Stimulated activated memory B cell treated with anti-CD40 and anti-IgM and Interleukin-4, amounts not matched to agents 10 μg/mL and 1 μg/mL and 100 μg/mL, for 72 hours (primary cell): ENCODE measurements at regions not wholly inside any gene's neighbourhood (a gene's known extent, or its start where the extent isn't known, plus 50 kb on each side); places are given as distances from the start of the nearest gene placed in this dataset.

Source experiments
- ATAC-seq: fragments of 150-1000 bp; cut with Tn5 transposase; 2 replicates; pipeline ENCODE4 v1.10.0; 2021
- H3K27ac Mint-ChIP-seq: one replicate; pipeline ENCODE4 v1.8.0; 2022; ENCODE audit warnings: mild to moderate bottlenecking, mixed read lengths
- H3K27me3 Mint-ChIP-seq: one replicate; pipeline ENCODE4 v1.8.0; 2022; ENCODE audit warnings: mixed read lengths
- H3K36me3 Mint-ChIP-seq: one replicate; pipeline ENCODE4 v1.8.0; 2022; ENCODE audit warnings: mixed read lengths
- H3K4me1 Mint-ChIP-seq: one replicate; pipeline ENCODE4 v1.8.0; 2022; ENCODE audit warnings: mixed read lengths
- H3K4me3 Mint-ChIP-seq: one replicate; pipeline ENCODE4 v1.8.0; 2022; ENCODE audit warnings: mild to moderate bottlenecking, moderate library complexity, mixed read lengths
- H3K9me3 Mint-ChIP-seq: one replicate; pipeline ENCODE4 v1.8.0; 2022; ENCODE audit warnings: mixed read lengths

GRCh38 chr12:93247313-93247991 lies 130.3 kb upstream of the NUDT4 start:
- Mint-ChIP-seq H3K27ac (no peak overlapping the region), H3K4me1 (peaks cover 58% of the 10 kb centered on the region), H3K4me3 (no peak overlapping the region)

GRCh38 chr12:93252221-93252620 lies 125.5 kb upstream of the NUDT4 start:
- no peak for ATAC-seq
- no peaks in the 10 kb centered on the region for H3K27me3 Mint-ChIP-seq
- peaks cover 26% of the 10 kb centered on the region for H3K4me1 Mint-ChIP-seq
- no peak overlapping the region for H3K4me3 Mint-ChIP-seq
- no peak overlapping the region for H3K27ac Mint-ChIP-seq
- peaks cover 11% of the 10 kb centered on the region for H3K9me3 Mint-ChIP-seq
- H3K36me3 Mint-ChIP-seq: peaks cover 11% of the 10 kb centered on the region

More at GRCh38 chr12:93247313-93247991, 130.3 kb upstream of the NUDT4 start:
- Mint-ChIP-seq H3K9me3 (no peaks in the 10 kb centered on the region), H3K36me3 (no peaks in the 10 kb centered on the region), H3K27me3 (no peaks in the 10 kb centered on the region)
- ATAC-seq: peak; percentile 34

- ATAC-seq: no peak
- H3K4me1 Mint-ChIP-seq: peaks cover 7% of the 10 kb centered on the region
Observed at GRCh38 chr12:93254911-93255310, 122.8 kb upstream of the NUDT4 start.

DNA sequence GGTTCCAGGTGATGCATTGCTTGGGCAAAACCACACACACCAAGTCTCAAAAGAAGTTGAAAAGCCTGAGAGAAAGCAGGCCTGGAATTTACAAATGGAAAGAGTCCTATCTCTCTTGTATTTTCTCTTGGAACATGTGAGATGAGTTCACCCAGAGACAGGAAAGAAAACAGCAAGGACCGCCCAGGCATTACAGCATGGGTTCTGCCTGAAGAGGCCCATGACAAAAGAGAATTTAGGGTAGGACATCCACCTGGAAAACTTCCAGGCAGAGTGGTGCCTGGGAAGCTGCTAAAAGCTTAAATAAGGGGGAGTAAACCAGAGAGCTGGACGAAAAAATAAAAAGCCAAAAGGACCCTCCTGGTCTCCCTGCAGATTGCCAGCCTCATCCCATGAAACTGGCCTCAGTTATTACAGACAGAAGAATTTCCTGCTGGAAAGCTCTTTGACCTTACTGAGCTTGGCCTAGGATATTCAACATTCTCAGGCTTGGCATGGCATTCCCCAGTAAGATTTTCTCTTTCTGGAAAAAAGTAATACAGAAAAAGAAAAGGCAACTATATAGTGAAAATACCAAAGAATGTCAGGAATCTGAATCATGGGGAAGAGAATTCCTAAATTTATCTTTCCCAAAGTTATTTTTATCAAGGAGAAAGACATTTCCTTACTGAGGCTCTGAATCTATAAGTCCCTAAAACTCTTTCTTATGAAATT lies 121.3 kb upstream of the NUDT4 start:
- no peaks in the 10 kb centered on the region for H3K27me3 Mint-ChIP-seq
- peaks cover 11% of the 10 kb centered on the region for H3K36me3 Mint-ChIP-seq
- peaks cover 11% of the 10 kb centered on the region for H3K9me3 Mint-ChIP-seq
- H3K4me1 Mint-ChIP-seq: peaks cover 7% of the 10 kb centered on the region
- H3K27ac Mint-ChIP-seq: no peak overlapping the region
- no peak for ATAC-seq
- H3K4me3 Mint-ChIP-seq: no peak overlapping the region

More at GRCh38 chr12:93254911-93255310, 122.8 kb upstream of the NUDT4 start:
- Mint-ChIP-seq H3K27ac (no peak overlapping the region), H3K27me3 (no peaks in the 10 kb centered on the region), H3K9me3 (peaks cover 11% of the 10 kb centered on the region), H3K4me3 (no peak overlapping the region), H3K36me3 (peaks cover 11% of the 10 kb centered on the region)

DNA sequence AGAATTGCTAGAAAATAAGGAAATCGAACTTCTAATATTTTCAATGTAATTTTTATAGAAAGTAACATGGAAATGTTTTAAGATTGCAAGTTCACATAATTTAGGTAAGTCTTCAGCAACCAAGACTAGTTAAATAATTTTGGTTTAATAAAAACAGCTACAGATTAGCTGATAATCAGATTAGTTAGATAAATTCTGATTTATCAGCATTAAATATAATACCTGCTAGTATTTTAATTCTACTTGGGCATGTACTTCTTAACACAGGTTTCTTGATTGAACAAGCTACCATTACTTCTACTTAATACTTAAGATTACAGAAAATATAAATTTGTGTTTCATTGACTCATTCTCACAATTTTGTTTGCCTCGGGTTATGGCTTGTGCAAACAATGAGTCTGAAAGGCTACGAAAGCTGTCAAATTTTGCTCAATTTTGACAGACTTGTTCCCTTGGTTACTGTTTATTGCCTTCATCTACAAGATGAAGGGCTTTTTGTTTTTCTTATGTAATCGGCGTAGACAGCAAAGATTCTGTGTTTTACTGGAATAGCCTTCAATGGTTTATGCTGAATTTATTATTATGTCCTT lies 116.1 kb upstream of the NUDT4 start:
- H3K9me3 Mint-ChIP-seq: no peaks in the 10 kb centered on the region
- H3K36me3 Mint-ChIP-seq: no peaks in the 10 kb centered on the region
- H3K27me3 Mint-ChIP-seq: no peaks in the 10 kb centered on the region
- no peak for ATAC-seq
- H3K4me1 Mint-ChIP-seq: peaks cover 7% of the 10 kb centered on the region
- H3K27ac Mint-ChIP-seq: no peak overlapping the region
- H3K4me3 Mint-ChIP-seq: no peak overlapping the region

DNA sequence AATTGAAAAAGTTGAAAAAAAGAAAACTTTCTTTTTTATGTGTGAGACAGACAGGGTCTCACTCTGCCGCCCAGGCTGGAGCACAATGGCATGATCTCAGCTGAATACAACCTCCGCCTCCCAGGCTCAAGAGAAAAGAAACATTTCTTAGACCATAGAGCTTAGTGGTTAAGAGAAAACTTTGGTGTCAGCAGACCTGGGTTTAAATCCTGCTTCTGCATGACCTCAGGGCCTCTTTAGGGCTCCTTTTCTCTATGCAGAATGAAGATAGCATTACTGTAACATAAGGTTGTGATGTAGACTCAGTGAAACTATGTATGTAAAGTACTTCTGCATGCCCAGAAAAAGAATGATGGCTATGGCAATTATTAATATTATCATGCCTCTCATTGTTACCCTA lies 104.7 kb upstream of the NUDT4 start:
- Mint-ChIP-seq H3K27ac (no peak overlapping the region), H3K27me3 (no peaks in the 10 kb centered on the region), H3K9me3 (no peaks in the 10 kb centered on the region), H3K36me3 (no peaks in the 10 kb centered on the region), H3K4me3 (no peak overlapping the region), H3K4me1 (no peaks in the 10 kb centered on the region)
- ATAC-seq: no peak

GRCh38 chr12:93273834-93274564 lies 103.7 kb upstream of the NUDT4 start:
- Mint-ChIP-seq H3K27ac (peak overlapping the region; percentile 46), H3K9me3 (no peaks in the 10 kb centered on the region), H3K27me3 (no peaks in the 10 kb centered on the region), H3K36me3 (no peaks in the 10 kb centered on the region), H3K4me3 (no peak overlapping the region), H3K4me1 (no peaks in the 10 kb centered on the region)
- ATAC-seq: no peak

DNA sequence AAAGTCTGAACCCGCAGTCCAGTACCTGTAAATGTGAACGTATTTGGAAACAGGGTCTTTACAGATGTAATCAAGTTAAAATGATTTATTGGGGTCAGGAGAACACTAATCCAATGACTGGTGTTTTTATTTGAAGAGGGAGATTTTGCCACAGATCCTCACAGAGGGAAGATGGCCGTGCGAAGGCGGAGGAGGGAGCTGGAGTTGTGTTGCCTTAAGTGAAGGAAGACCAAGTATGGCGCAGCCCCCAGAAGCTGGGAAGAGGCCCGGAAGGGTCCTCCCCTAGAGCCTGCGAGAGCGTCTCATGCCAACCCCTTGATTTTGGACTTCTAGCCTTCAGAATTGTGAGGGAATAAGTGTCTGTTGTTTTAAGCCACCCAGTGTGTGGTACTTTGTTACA lies 102.8 kb upstream of the NUDT4 start:
- ATAC-seq: no peak
- Mint-ChIP-seq H3K4me3 (no peak overlapping the region), H3K4me1 (no peaks in the 10 kb centered on the region), H3K36me3 (no peaks in the 10 kb centered on the region), H3K9me3 (no peaks in the 10 kb centered on the region), H3K27ac (no peak overlapping the region), H3K27me3 (no peaks in the 10 kb centered on the region)

- no peaks in the 10 kb centered on the region for H3K9me3 Mint-ChIP-seq
- H3K36me3 Mint-ChIP-seq: no peaks in the 10 kb centered on the region
- no peaks in the 10 kb centered on the region for H3K27me3 Mint-ChIP-seq
- H3K4me1 Mint-ChIP-seq: no peaks in the 10 kb centered on the region
- H3K27ac Mint-ChIP-seq: no peak overlapping the region
- ATAC-seq: no peak
- H3K4me3 Mint-ChIP-seq: no peak overlapping the region
Observed at GRCh38 chr12:93275589-93275988, 102.1 kb upstream of the NUDT4 start.

- H3K4me3 Mint-ChIP-seq: no peak overlapping the region
- no peaks in the 10 kb centered on the region for H3K27me3 Mint-ChIP-seq
- no peak for ATAC-seq
- no peak overlapping the region for H3K27ac Mint-ChIP-seq
- no peaks in the 10 kb centered on the region for H3K36me3 Mint-ChIP-seq
- no peaks in the 10 kb centered on the region for H3K9me3 Mint-ChIP-seq
- H3K4me1 Mint-ChIP-seq: no peaks in the 10 kb centered on the region
Observed at GRCh38 chr12:93279565-93280412, 97.9 kb upstream of the NUDT4 start.

- H3K9me3 Mint-ChIP-seq: no peaks in the 10 kb centered on the region
- no peak for ATAC-seq
- H3K27ac Mint-ChIP-seq: no peak overlapping the region
- no peaks in the 10 kb centered on the region for H3K27me3 Mint-ChIP-seq
- H3K4me3 Mint-ChIP-seq: no peak overlapping the region
- H3K36me3 Mint-ChIP-seq: no peaks in the 10 kb centered on the region
- H3K4me1 Mint-ChIP-seq: no peaks in the 10 kb centered on the region
Observed at GRCh38 chr12:93287149-93287548, 90.6 kb upstream of the NUDT4 start.

DNA sequence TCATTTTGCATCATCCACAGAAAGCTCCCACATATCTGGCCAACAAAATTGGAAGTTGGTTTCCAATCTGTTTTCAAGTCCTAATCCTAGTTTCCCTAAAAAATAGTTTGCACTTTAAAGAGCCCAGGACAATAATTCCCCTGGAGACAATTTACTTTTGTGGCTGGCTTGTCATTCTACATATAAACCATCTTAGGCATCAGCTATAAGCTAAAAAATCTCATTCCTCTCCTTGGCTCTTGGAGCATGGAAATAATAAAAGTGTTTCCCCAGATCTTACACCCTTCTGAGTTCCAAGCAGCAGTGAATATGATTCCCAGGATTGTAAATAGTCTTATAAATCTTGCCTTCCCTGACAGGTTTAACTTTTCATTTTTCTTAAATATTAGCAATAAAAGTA lies 89.1 kb upstream of the NUDT4 start:
- Mint-ChIP-seq H3K4me1 (no peaks in the 10 kb centered on the region), H3K9me3 (no peaks in the 10 kb centered on the region), H3K36me3 (no peaks in the 10 kb centered on the region), H3K27ac (peak overlapping the region; percentile 13), H3K4me3 (no peak overlapping the region), H3K27me3 (no peaks in the 10 kb centered on the region)
- no peak for ATAC-seq

DNA sequence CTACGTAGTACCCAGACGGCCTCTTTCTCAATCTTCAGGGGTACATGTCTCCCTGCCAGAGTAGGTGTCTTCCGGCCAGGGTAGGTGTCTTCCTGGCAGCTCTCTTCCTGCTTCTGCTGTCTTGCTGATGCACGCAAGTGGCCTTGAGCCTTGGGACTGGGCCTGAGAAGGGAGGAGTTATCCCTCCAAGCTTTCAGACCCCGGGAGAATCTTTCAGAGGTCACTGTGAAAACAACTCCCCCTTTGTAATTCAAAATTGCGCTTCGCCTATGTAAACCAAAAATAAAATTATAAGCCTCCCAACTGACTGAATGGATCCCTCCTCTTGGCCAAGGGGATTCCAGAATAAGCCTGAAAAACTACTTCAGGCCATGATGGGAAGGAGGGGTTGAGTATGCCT lies 87.3 kb upstream of the NUDT4 start:
- H3K4me1 Mint-ChIP-seq: no peaks in the 10 kb centered on the region
- no peak for ATAC-seq
- H3K27me3 Mint-ChIP-seq: no peaks in the 10 kb centered on the region
- H3K9me3 Mint-ChIP-seq: no peaks in the 10 kb centered on the region
- no peak overlapping the region for H3K27ac Mint-ChIP-seq
- no peaks in the 10 kb centered on the region for H3K36me3 Mint-ChIP-seq
- no peak overlapping the region for H3K4me3 Mint-ChIP-seq

- Mint-ChIP-seq H3K4me3 (no peak overlapping the region), H3K27me3 (no peaks in the 10 kb centered on the region), H3K27ac (no peak overlapping the region), H3K4me1 (peaks cover 10% of the 10 kb centered on the region), H3K9me3 (no peaks in the 10 kb centered on the region), H3K36me3 (no peaks in the 10 kb centered on the region)
- no peak for ATAC-seq
Observed at GRCh38 chr12:93292213-93292612, 85.5 kb upstream of the NUDT4 start.
